ENCODE measurements at regions not wholly inside any gene's neighbourhood (a gene's known extent, or its start where the extent isn't known, plus 50 kb on each side); places are given as distances from the start of the nearest gene placed in this dataset.
"Not testable (repeated sequence)": the region's sequence is repeated elsewhere in the genome, so short reads cannot be mapped to it uniquely, and the experiment has no call there.

DNA sequence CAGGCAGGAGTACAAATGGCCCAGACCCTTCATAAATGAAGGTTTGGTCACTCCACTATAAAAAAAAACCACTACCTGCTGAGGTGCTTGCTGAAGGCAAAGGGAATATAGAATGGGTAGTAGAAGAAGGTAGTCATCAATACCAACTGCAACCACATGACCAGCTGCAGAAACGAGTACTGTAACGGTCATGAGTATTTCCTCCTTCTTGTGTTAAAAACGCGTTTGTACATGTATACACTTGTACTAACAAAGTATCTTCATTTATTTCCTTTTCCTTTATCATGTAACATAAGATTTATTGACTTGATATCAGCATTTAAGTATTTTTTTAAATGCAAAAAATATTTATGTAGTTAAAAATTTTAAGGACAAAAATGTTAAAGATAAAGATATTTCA lies 238.6 kb downstream of the TFAP2B start:
- no peak for DNase-seq (ENCODE audit: low read depth)

DNA sequence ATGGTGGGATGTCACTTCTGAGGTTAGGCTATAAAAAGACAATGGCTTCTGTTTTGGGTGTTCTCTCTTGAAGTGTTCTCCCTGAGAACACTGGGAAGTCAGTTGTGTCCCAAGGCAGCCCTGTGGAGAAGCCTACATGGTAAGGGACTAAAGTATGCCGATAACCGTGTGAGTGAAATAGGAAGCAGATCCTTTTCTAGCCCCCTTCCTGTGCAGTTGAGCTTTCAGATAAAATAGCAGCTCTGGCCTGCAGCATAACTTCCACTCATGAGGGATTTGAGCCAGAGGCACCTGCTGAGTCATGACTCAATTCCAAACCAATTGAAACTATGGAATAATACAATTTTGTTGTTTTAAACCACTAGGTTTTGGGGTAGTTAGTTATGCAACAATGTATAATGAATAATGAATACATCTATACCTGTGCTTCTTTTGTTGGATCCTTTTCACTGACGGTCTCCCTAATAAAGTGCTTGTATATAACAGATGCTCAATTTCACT lies 241.6 kb downstream of the TFAP2B start:
- DNase-seq (ENCODE audit: low read depth), result no peak

DNA sequence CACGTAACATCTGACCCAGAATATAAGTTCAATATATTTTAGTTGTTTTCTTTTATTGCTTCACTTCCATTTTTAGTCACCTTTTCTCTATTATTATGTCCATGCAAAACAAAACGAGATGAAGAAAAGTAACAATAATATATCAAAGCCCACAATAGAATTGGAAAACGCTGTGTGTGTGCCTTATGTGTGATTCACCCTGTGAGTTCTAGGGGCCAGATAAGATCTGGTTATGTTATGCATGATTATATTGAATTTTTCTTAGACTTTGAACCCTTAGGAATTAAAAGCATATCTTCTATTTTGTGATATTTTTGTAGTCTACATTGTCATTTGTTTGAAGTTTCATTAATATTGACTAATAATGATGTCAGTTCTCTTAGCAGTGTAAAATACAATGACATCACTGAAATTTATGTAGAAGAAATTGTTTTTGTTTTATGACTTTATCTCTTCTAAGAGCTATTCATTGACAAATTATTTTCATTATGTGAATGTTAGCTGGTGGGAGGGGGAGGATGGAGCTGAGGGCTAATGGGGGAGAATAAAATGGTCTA lies 243.6 kb downstream of the TFAP2B start:
- no peak for DNase-seq (ENCODE audit: low read depth)

DNA sequence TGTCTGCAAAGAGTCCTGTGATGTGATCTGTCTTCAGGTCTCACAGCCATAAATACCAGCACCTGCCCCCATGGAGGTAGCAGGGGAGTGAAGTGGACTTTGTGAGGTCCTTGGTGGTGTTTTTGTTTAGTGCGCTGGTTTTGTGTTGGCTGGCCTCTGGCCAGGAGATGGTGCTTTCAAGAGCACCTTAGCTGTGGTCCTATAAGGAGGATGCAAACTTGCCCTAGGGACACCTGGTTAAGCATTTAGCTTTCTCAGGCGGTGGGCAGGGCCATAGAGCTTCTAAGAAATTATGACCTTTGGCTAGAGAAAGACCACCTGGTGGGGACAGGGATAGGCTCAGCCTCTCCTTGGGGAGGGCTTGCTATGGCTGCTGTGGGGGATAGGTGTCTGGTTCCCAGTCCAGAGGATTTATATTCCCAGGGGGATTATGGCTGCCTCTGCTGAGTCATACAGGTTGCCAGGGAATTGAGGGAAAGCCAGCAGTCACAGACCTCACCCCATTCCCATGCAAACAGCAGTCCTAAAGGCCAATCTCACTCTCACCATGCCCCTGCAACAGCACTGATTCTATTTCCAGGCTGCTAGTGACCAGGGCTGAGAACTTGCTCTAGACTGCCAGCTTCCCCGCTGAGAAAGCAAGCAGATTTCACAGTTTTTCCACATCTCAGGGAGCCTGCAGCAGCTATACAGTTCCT lies 259.3 kb downstream of the TFAP2B start:
- no peak for DNase-seq (ENCODE audit: low read depth)

DNA sequence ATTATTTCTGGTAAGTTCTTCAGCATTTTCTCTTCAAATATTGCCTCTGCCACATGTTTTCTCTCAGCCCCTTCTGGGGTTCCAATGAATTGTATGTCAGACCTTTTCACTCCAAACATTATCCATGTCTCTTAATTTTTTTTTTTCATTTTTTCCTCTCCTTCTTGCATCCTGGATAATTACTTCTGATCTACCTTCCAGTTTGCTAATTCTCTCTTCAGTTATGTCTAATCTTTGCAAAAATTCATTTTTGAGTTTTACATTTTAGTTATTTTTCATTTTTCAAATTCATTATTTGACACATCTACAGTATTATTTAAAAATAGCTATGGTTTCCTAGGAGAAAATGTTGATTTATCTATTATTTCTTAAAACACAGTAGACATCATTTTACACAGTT lies 271.7 kb downstream of the TFAP2B start:
- no peak for DNase-seq (ENCODE audit: low read depth)

DNA sequence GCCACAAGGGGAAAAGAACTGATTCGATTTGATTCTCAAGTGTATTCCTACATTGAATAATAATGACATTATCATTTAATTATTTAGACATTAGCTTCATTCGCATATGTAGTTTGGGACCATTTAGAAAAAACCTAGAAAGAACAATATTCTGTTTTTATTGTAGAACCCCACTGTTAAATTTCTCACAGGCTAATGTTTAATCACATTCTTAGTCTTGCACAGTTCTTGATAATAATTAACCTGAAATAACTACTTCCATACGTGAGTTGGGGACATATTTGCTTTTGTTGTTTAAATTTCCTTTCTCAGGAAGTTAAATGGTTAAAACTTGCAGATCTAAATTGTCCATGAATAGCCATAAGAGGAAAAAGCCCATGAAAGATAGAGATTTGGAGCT lies 275.2 kb downstream of the TFAP2B start:
- DNase-seq (ENCODE audit: low read depth), result no peak

DNA sequence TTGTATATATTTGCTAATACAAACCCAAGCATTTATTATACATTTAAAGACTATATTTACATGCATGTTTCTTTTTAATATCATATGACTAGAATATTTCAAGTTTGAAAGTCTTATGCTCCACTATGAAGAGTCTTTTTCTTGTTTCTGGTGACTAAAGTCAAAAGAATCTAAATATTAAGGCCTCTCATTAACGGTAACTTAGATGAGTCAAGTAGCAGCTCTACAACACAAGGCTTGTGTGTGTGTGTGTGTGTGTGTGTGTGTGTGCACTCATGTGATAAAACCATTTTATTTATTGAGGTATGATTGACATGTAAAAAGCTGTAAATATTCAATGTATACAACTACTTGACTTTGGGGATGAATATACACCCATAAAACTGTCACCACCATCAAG lies 275.6 kb downstream of the TFAP2B start:
- DNase-seq (ENCODE audit: low read depth), result no peak

DNA sequence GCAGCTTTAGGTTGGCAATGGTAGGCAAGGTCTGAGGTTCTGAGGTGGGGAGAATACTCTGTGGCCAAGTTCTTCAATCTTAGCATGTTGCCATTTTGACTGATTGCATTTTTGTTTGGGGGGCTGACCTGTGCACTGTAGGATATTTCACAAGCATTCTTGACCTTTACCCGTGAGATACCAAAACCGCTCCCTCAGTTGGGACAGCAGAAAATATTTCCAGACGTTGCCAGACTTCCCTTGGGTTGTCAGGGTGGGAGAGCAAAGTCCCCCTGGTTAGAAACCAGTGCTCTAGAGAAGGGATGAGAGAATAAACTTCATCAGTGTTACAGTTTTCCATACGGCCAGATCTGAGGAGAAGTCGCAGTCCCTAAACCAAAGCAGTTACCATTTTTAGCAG lies 279.6 kb downstream of the TFAP2B start:
- DNase-seq (ENCODE audit: low read depth), result no peak

DNA sequence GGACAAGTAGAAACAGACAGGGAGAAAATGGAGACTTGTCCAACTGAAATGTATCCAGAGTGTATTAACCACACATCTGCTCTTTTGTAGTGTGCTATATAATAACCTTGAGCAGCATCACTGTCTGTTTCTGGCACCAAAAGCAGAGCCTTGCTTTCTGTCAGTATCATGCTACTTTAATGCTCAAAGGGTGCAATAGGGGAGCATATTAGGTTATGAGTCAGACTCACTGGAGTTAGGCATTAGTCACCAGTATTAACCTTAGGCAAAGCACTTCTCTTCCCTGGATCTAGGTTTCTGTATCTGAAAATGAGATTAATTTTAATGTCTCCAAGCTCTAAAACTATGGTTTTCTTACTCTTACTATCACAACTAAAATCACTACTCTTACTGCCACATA lies 280.1 kb downstream of the TFAP2B start:
- DNase-seq (ENCODE audit: low read depth), result no peak

DNA sequence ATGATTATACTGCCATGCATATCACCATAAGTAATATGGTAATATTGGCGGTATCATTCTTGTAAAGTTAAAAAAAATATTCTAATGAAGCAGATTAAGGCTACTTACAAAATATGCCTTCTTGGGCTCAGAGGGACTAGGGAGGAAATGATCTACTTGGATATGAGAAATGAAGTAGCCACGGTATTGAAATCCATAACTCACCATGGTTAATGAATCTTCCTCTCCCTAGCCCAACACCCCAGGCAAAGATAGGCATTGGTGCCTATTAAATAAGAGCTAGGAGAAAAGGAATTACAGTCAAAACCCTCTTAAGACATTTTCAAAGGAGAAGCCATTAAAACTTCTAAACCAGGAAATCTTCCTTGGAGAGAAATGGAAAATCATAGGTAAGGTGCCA lies 280.5 kb downstream of the TFAP2B start:
- DNase-seq (ENCODE audit: low read depth), result no peak

DNA sequence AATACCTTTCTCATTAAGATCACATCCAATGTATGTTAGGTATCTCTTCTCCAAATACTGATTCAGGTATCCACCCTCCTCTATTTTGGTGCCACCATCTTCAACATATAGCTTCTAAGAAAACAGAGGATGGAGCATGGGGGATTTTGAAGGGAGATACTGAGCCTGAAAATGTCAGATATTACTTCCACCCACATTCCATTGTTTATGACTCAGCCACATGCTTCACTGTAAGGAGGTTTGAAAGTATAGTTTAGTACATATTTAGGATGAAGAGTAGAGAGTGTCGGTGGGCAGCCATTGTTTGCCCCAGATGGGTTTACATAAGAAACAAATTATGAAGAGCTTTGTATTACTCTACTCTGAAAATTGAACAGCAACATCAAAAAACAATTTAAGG lies 286.7 kb downstream of the TFAP2B start:
- DNase-seq (ENCODE audit: low read depth), result no peak

DNA sequence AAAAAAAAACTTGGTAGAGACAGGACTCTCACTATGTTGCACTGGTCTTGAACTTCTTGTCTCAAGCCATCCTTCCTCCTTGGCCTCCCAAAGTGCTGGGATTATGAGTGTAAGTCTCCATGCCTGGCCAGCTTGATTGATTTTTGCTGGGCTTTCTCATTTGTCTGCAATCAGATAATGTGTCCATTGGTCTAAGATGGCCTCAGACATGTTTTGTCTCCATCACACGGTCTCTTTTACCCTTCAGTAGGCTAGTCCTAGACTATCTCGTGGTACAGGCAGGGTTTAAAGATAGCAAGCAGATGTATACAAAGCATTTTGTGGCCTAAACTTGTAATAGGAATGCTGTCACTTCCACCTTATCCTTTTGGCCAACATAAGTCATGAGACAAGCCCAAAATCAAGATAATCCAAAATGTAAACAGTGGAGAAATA lies 289.1 kb downstream of the TFAP2B start:
- no peak for DNase-seq (ENCODE audit: low read depth)

DNA sequence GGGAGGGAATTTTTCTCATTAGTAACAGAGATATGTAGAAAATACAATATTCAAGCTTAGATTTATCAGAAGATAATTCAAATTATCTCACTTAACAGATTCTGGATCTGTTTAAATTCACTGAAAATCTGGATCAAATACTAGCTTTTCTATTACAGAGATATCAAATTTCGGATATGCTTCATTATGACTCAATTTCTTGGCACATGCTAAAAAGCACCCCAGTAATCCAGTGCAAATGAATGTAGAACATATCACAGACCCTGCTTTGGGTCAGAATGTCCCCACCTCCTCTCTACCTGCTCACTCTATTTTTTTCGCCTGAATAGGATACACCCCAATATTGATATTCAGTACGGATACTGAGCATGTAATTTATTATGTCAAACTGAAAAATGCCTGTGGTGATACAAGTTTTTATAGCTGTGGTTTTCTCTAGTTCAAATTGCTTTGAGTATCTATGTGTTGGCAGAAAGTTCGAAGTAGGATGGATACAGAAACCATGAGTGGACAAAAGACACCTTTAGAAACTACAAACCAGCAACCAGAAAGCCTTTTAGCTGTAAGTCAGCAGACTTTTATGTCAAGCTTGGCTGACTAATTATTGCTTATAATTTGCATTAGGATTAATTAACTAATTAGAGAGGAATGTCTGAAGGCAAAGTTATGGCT lies 290.0 kb downstream of the TFAP2B start:
- DNase-seq (ENCODE audit: low read depth), result no peak

DNA sequence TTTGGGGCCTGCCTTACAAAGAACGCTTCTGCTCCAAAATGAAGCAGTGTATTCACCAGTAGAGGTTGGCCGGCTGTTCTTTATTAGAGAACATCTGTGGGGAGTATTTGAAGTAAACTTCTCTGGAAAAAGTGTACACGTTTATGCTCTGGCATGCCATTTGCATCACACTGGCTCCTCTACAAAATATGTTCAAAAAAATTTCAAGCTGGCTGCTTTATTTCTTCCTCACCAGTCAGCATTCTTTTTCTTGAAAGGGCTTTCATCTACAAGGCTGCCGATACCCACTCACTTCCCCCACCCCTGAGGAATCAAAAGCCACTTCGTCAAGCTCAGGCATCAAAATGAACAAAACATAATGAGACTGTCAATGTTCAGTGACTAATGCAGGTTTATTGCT lies 294.1 kb downstream of the TFAP2B start:
- no peak for DNase-seq (ENCODE audit: low read depth)

DNA sequence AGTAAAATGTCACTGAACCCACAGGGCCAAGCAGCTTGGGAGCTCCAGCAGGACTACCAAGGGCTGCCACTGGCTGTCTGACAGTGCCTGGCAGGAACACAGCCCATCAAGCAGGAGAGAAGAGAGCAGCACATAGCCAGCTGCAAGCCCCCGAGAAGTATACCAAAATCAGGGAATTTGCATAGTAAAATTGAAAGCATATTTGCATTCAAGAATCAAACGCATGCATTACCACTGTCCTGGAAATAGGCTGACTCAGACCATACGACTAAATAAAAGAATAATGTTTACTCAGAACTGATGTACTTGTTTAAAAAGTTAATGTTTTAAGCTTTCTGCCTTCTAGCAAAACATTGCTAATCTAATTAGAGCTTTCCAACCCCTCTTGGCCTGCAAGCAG lies 298.1 kb downstream of the TFAP2B start:
- no peak for DNase-seq (ENCODE audit: low read depth)

DNA sequence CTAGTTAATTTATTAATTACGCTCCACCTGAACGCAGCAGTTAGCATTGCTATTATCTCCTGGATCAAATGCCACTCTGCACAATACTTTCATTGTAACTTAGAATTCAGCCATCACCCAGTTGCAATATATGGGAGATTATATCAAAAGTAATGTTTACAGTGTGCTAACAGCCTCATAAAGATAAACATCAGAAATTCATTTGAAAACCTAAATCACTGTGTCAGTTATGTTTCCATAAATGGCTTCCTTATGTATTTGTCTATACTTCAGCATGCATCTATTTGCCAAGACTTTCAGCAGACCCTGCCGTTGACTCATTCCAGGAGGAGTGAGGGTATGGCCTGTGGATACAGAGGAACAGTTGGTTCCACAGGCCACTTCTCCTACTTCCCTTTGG lies 300.1 kb downstream of the TFAP2B start:
- DNase-seq (ENCODE audit: low read depth), result no peak

DNA sequence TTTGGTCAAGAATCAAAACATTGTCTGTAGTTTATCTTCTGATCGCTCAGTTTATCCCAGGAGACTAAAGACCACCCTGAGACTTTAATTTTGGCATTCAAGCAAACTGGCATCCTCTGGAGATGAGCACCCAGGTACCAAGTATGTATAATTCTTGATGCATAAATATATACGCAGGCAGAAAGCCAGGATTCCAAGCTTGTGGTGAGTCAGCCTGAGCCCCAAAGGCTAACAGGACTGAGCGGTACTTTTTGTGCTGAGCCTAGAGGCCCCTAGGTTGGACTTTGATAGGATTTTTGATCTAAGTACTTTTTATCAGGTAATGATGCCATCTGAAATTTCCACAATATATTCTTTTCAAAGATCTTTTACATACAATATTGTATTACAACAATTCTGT lies 301.3 kb downstream of the TFAP2B start:
- no peak for DNase-seq (ENCODE audit: low read depth)

DNA sequence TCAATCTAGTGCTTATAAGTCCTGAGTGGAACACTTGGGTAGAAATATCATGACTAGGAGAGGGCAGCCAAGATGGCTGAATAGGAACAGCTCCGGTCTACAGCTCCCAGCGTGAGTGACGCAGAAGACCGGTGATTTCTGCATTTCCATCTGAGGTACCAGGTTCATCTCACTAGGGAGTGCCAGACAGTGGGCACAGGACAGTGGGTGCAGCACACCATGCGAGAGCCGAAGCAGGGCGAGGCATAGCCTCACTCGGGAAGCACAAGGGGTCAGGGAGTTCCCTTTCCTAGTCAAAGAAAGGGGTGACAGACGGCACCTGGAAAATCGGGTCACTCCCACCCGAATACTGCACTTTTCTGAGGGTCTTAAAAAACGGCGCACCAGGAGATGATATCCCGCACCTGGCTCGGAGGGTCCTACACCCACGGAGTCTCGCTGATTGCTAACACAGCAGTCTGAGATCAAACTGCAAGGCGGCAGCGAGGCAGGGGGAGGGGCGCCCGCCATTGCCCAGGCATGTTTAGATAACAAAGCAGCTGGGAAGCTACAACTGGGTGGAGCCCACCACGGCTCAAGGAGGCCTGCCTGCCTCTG lies 302.8 kb downstream of the TFAP2B start:
- DNase-seq (ENCODE audit: low read depth), result not testable (repeated sequence)

DNA sequence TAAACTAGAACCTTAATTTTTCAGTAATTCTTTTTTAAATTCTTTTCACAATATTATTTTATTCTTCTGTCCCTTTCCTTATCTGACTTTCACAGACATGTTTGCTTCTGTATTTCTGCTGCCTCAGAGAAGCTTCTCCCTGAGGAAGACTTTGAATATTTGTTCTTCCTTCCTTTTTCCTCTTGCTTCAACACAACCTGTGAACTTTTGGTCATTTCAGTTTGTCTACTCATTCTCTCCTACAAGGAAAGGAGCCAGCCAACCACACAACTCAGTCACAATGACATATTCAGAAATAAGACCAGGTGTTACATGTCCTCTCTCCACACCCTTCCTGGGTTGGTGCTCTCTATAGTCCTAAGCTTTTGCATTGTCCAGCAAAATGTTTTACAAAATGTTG lies 310.4 kb downstream of the TFAP2B start:
- no peak for DNase-seq (ENCODE audit: low read depth)

DNA sequence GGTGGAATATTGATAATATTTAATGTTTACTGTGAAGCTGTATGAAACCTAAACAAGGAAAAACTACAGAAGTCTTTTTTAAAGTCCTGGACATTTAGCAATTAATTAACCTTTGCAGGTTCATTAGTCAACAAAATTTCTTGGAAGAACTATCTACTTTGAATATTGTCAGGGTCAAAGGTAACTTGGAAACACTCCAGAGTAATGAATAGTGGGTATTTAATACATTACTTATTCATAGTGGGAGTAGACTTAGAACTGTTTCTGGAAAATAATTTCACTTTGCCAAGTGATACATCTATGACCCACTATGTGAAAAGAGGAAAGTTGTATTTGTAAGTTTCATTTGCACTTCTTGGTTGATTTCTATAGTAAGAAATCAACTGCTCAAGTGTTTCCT lies 319.1 kb downstream of the TFAP2B start:
- DNase-seq (ENCODE audit: low read depth), result no peak

DNA sequence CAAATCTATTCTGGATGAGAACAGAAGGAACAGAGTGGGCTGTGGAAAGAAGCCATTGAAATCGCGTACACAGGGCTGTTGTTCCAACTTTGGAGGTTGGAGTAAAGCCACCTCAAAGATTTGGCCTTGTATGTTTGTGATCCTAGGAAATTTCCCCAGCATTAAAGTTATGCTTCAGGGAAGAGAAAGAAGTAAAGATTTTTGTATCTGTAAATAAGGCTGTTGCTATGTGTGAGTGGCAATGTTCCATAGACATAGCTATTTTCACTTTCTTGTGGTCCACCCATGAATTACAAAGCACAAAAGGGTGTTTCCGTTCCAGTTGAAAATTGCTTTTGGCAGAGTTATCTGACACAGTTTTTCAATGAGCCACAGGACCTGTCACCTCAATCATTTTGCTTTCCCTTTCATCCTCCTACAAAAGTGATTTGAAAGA lies 321.3 kb downstream of the TFAP2B start:
- no peak for DNase-seq (ENCODE audit: low read depth)

DNA sequence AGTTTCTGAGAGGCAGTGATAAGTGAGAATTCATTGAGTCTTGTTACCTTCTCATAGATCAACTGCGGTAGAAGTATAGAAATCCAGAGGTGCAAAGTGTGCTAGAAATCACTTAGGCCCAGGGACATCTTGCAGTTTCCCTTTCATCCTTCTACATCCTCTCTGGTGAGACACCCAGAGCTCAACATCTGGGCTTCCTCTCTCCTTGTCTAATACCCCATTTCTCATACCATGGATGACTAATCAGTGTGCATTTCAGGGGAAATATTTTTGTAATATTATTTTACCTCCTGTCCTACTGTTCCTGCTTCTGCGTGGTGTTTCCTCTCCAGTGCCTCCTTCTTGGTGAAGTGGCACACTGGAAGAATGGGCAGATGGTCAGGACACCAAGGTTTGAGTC lies 322.4 kb downstream of the TFAP2B start:
- DNase-seq (ENCODE audit: low read depth), result no peak

DNA sequence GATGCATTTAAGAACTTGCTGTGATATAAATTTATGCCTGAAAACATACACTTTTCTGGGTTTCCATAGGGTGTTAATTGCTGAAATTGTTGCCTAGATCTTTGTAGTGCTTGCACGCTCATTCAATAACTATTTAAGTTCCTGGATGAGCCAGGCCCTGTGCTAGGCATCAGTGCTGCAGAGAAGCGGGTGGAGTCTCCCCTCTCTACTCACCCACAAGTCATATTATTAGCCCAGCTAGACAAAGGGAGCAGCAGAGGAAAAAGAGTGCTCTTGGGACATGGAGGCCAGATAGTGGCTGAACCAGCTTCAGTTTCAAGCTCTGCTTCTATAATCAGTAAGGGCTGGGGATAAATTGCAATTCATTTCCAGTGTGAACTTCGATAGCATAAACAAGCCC lies 329.1 kb downstream of the TFAP2B start:
- no peak for DNase-seq (ENCODE audit: low read depth)
